ENCODE measurements at regions not wholly inside any gene's neighbourhood (a gene's known extent, or its start where the extent isn't known, plus 50 kb on each side); places are given as distances from the start of the nearest gene placed in this dataset.

GRCh38 chr1:112165375-112165774 is 175.9 kb upstream of the KCND3 start:
- Histone ChIP-seq H3K4me2 (ENCODE audit: low read length) (no peak overlapping the region), H3K79me2 (ENCODE audit: low read length) (no peaks in the 10 kb centered on the region), H3K4me1 (ENCODE audit: low read length) (no peaks in the 10 kb centered on the region), H3K9ac (ENCODE audit: low read length) (no peak overlapping the region), H3K9me3 (ENCODE audit: insufficient read depth, low read length) (no peaks in the 10 kb centered on the region), H3K27me3 (ENCODE audit: low read depth, low read length) (peaks cover 18% of the 10 kb centered on the region; the same call in 1 of the 2 replicates), H4K20me1 (ENCODE audit: insufficient read depth, low read length) (no peaks in the 10 kb centered on the region), H2AFZ (ENCODE audit: low read depth, low read length) (no peak overlapping the region), H3K36me3 (replicated peaks; ENCODE audit: low read depth, low read length) (no peaks in the 10 kb centered on the region), H3K4me3 (ENCODE audit: low read length) (no peak overlapping the region), H3K27ac (ENCODE audit: low read length) (no peak overlapping the region)
- TF ChIP-seq CTCF (IDR thresholded peaks at IDR 0.05; ENCODE audit: low read depth, low read length) (no peak), EZH2phosphoT487 (IDR thresholded peaks at IDR 0.05; ENCODE audit: low read depth) (no peak)

DNA sequence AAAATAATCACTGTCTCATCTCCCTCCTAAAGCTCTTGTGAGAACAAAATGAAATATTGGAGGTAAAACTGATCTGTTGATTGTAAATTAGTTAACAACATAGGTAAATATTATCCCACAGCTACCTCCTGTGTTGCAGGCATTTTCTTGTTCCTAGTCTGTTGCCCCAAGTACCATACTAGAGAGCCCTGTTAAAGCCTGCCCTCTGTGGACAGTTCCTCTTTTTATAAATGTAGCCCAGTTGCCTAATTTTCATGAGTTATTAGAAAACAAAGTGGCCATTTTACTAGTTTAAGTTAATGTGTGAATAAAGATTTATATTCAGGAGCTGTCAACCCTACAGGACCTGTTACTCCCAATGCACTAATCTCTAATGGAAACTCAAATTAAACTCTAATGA is 180.0 kb upstream of the KCND3 start:
- H3K9me3 ChIP-seq (ENCODE audit: insufficient read depth, low read length): no peaks in the 10 kb centered on the region
- no peak overlapping the region for H3K4me2 ChIP-seq (ENCODE audit: low read length)
- no peaks in the 10 kb centered on the region for H3K4me1 ChIP-seq (ENCODE audit: low read length)
- no peak overlapping the region for H2AFZ ChIP-seq (ENCODE audit: low read depth, low read length)
- H3K4me3 ChIP-seq (ENCODE audit: low read length): no peak overlapping the region
- no peak overlapping the region for H3K27ac ChIP-seq (ENCODE audit: low read length)
- TF ChIP-seq CTCF (IDR thresholded peaks at IDR 0.05; ENCODE audit: low read depth, low read length) (no peak), EZH2phosphoT487 (IDR thresholded peaks at IDR 0.05; ENCODE audit: low read depth) (no peak)
- no peaks in the 10 kb centered on the region for H4K20me1 ChIP-seq (ENCODE audit: insufficient read depth, low read length)
- H3K9ac ChIP-seq (ENCODE audit: low read length): no peak overlapping the region
- H3K27me3 ChIP-seq (ENCODE audit: low read depth, low read length): peaks cover 14% of the 10 kb centered on the region; the same call in 1 of the 2 replicates
- no peaks in the 10 kb centered on the region for H3K79me2 ChIP-seq (ENCODE audit: low read length)
- no peaks in the 10 kb centered on the region for H3K36me3 ChIP-seq (replicated peaks; ENCODE audit: low read depth, low read length)

GRCh38 chr1:112172294-112172882 is 182.9 kb upstream of the KCND3 start:
- Histone ChIP-seq H3K4me2 (ENCODE audit: low read length) (no peak overlapping the region), H3K79me2 (ENCODE audit: low read length) (no peaks in the 10 kb centered on the region), H3K36me3 (replicated peaks; ENCODE audit: low read depth, low read length) (no peaks in the 10 kb centered on the region), H3K9me3 (ENCODE audit: insufficient read depth, low read length) (no peaks in the 10 kb centered on the region), H3K4me1 (ENCODE audit: low read length) (no peaks in the 10 kb centered on the region), H3K27me3 (ENCODE audit: low read depth, low read length) (no peaks in the 10 kb centered on the region), H3K27ac (ENCODE audit: low read length) (no peak overlapping the region), H4K20me1 (ENCODE audit: insufficient read depth, low read length) (no peaks in the 10 kb centered on the region), H3K4me3 (ENCODE audit: low read length) (no peak overlapping the region), H3K9ac (ENCODE audit: low read length) (no peak overlapping the region), H2AFZ (ENCODE audit: low read depth, low read length) (no peak overlapping the region)
- TF ChIP-seq CTCF (IDR thresholded peaks at IDR 0.05; ENCODE audit: low read depth, low read length) (no peak), EZH2phosphoT487 (IDR thresholded peaks at IDR 0.05; ENCODE audit: low read depth) (no peak)

DNA sequence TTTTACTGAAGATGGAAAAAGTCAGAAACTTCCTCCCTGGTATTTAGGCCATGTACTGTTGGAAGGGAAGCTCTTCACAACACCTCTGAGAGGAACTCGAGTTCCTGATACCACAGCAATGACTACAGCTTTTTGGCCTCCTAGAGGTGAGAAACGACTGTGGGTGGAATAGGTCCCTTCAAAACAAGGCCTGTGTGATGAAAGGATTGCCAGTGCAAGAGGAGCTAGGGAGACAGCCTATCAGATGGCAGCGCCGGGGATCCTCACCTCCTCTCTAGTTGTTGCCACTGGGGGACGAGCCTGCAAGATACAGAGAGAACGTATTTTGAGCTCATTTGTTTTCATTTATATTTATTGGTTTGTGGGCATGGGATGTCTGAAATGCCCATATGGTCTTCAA is 187.8 kb upstream of the KCND3 start:
- H3K79me2 ChIP-seq (ENCODE audit: low read length): no peaks in the 10 kb centered on the region
- TF ChIP-seq EZH2phosphoT487 (IDR thresholded peaks at IDR 0.05; ENCODE audit: low read depth) (no peak), CTCF (IDR thresholded peaks at IDR 0.05; ENCODE audit: low read depth, low read length) (no peak)
- H2AFZ ChIP-seq (ENCODE audit: low read depth, low read length): no peak overlapping the region
- no peaks in the 10 kb centered on the region for H3K4me1 ChIP-seq (ENCODE audit: low read length)
- no peak overlapping the region for H3K4me2 ChIP-seq (ENCODE audit: low read length)
- no peak overlapping the region for H3K27ac ChIP-seq (ENCODE audit: low read length)
- H3K4me3 ChIP-seq (ENCODE audit: low read length): no peak overlapping the region
- no peaks in the 10 kb centered on the region for H3K9me3 ChIP-seq (ENCODE audit: insufficient read depth, low read length)
- H3K36me3 ChIP-seq (replicated peaks; ENCODE audit: low read depth, low read length): no peaks in the 10 kb centered on the region
- no peaks in the 10 kb centered on the region for H4K20me1 ChIP-seq (ENCODE audit: insufficient read depth, low read length)
- no peak overlapping the region for H3K9ac ChIP-seq (ENCODE audit: low read length)
- H3K27me3 ChIP-seq (ENCODE audit: low read depth, low read length): peaks cover 15% of the 10 kb centered on the region; the same call in 1 of the 2 replicates

Data from OCI-LY3 (cell line).